ENCODE measurements at regions not wholly inside any gene's neighbourhood (a gene's known extent, or its start where the extent isn't known, plus 50 kb on each side); places are given as distances from the start of the nearest gene placed in this dataset.

DNA sequence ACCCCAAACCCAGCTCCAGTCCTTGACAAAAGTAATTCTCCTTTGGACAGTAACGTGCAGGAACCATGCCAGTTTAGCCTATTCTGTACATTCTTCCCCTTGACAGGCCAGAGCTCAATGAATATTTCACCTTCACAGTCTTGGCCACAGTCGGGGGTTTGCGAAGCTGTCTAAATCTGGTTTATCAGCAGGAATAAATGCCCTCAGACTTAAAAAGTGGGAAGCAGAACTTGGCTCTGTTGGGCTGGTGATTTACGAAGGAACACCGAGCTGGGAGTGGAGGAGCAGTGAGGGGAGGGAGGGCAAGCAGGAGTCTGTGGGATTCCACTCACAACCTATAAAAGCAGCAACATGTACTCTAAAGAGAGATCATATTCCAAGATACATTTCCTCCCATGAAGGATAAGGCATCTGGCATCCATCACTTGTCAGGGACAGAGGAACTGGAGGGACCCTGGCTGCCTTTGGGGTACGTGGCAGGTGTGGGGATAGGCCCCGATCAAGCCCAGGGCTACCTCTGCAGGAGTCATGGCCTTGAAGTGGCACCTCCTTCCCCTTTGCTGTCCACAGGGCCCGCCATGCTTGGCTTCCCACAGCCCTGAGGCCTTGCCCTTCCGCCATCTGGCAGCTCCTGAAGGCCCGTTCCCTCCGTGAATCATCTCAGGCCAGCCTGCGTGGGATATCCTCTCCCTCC, 154.3 kb downstream of the ADAMTS15 start:
- WGBS: 60% methylated on average over 12 of the region's 12 CpGs
- DNase-seq (ENCODE audit: extremely low spot score): no peak
- H3K36me3 ChIP-seq (ENCODE audit: insufficient read depth): no peaks in the 10 kb centered on the region
- no peak overlapping the region for H3K4me3 ChIP-seq (ENCODE audit: low read depth, low read length)
- no peaks in the 10 kb centered on the region for H3K4me1 ChIP-seq (ENCODE audit: insufficient read depth)
- H3K27ac ChIP-seq (ENCODE audit: low read depth): no peak overlapping the region

DNA sequence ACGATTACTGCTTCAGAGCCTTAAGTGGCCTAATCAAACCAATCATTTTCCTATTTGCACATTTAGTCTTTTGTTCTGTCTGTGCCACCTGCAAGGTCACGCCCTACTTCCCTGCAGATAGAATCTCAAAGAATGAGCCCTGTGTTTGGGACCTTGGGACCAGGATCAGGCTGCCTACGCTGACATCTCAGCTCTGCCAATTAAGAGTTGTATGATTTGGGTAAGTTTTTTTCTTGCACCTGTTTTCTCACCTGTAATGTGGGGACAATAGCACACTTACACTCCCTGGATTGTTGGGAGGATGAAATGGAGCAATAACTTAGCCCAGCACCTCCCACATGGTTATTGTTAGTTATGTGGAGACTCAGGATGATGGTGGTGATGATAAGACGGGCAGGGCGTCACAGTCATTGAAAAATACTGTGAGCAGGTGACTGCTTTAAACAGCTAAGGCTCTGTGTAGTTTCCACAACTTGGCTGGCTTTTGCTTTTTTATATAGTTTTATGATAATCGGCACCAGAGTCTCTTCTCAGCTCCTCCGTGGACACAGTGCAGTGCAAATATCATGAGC, 155.0 kb downstream of the ADAMTS15 start:
- no peaks in the 10 kb centered on the region for H3K36me3 ChIP-seq (ENCODE audit: insufficient read depth)
- no peak for DNase-seq (ENCODE audit: extremely low spot score)
- H3K4me3 ChIP-seq (ENCODE audit: low read depth, low read length): no peak overlapping the region
- WGBS: 71% methylated on average over 7 of the region's 7 CpGs
- H3K4me1 ChIP-seq (ENCODE audit: insufficient read depth): no peaks in the 10 kb centered on the region
- H3K27ac ChIP-seq (ENCODE audit: low read depth): no peak overlapping the region

DNA sequence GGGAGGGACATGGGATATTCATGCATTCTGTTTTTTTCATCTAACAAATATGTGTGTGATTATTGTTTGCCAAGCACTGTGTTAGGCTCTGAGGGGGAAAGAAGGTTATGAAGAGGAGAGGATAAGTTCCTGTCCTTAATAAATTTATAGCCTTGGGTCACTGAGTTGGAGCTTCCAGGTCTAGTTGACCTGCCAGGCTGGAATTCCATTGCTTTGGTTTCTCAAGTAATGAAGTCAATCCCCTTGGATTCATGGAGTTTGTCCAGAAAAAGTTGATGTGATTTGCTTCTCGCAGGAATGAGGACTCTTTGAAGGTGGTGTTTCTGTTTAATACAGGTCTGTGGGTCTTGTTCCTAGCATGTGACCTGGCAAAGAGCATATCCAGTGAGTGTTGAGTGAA, 156.2 kb downstream of the ADAMTS15 start:
- WGBS: 63% methylated on average over 1 of the region's 1 CpG
- Histone ChIP-seq H3K27ac (ENCODE audit: low read depth) (no peak overlapping the region), H3K4me1 (ENCODE audit: insufficient read depth) (no peaks in the 10 kb centered on the region), H3K4me3 (ENCODE audit: low read depth, low read length) (no peak overlapping the region), H3K36me3 (ENCODE audit: insufficient read depth) (no peaks in the 10 kb centered on the region)
- no peak for DNase-seq (ENCODE audit: extremely low spot score)

DNA sequence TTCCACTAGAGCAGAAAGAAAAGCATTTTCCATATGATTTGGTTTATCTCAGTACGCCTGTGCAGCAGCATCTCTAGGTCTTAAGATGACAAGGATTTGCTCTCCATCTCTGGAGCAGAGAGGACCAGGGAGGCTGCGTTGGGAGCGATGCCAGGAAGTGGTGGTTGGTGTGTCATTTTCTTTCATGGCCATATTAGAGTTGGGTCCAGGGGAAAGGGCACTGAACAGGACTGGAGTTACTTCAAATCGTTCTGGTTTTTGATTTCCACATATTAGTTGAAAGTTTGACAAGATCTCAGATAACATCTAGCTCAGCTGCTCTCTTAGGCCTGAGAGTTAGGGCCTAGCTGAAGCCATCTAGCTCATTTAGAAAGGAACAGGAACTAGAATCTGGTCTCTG, 157.7 kb downstream of the ADAMTS15 start:
- 80% methylated on average over 4 of the region's 4 CpGs for WGBS
- no peaks in the 10 kb centered on the region for H3K4me1 ChIP-seq (ENCODE audit: insufficient read depth)
- no peak overlapping the region for H3K4me3 ChIP-seq (ENCODE audit: low read depth, low read length)
- no peaks in the 10 kb centered on the region for H3K36me3 ChIP-seq (ENCODE audit: insufficient read depth)
- DNase-seq (ENCODE audit: extremely low spot score): no peak
- H3K27ac ChIP-seq (ENCODE audit: low read depth): no peak overlapping the region

DNA sequence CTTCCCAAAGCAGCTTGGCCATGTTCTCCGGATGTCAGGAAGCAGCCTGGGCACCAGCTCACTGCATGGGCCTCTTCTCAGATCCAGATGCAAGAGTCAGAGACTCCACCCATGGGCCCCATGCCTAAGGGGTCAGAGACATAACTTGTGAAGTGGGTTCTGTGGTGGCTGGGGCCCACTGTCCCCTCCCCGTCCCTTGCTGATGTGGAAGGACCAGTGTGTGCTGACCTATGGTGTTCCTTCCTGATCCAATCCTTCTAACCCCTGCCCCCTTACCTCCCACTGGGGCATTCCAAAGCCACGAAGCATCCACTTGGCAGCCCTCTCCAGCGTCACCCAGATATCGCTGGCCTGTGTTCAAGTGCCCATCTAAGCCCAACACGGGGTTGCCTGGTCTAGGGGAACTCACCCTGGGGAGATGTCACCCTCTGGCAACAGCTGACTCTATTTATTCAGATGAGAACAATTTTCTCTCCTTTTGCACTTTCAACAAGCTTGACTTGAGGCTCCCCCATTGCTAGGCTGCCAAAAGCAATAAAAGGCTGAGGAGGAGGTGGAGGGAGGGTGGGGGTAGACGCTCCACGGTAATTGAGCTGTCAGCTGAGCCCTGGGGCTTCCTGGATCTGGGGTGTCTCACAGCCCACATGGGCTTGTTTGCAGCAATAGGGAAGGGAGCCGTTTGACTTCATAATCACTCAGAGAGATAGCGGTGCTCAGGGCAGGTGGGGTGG, 158.5 kb downstream of the ADAMTS15 start:
- peak; percentile 66 for DNase-seq (ENCODE audit: extremely low spot score)
- Histone ChIP-seq H3K27ac (ENCODE audit: low read depth) (no peak overlapping the region), H3K36me3 (ENCODE audit: insufficient read depth) (no peaks in the 10 kb centered on the region), H3K4me3 (ENCODE audit: low read depth, low read length) (no peak overlapping the region), H3K4me1 (ENCODE audit: insufficient read depth) (no peaks in the 10 kb centered on the region)
- WGBS: 39% methylated on average over 10 of the region's 10 CpGs

DNA sequence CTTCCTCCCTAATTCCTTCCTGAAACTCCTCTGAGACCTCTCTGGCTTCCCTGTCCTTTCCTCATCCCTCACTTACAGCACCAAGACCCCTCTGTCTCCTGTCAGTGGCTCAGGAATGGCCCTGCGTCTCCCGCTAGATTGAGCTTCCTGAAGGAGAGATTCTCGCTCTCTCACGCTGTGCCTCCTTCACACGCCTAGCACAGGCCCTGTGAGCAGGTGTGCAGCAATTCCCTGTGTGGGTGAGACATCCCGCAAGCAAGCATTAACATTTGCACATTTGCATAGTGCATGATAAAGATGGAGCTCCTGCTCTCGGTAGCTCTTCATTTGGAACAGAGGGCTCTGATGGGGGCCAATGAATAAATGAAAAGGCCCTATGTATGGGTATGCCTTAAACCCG, 159.8 kb downstream of the ADAMTS15 start:
- no peak overlapping the region for H3K4me3 ChIP-seq (ENCODE audit: low read depth, low read length)
- H3K36me3 ChIP-seq (ENCODE audit: insufficient read depth): no peaks in the 10 kb centered on the region
- 96% methylated on average over 8 of the region's 8 CpGs for WGBS
- H3K4me1 ChIP-seq (ENCODE audit: insufficient read depth): no peaks in the 10 kb centered on the region
- no peak overlapping the region for H3K27ac ChIP-seq (ENCODE audit: low read depth)
- no peak for DNase-seq (ENCODE audit: extremely low spot score)

DNA sequence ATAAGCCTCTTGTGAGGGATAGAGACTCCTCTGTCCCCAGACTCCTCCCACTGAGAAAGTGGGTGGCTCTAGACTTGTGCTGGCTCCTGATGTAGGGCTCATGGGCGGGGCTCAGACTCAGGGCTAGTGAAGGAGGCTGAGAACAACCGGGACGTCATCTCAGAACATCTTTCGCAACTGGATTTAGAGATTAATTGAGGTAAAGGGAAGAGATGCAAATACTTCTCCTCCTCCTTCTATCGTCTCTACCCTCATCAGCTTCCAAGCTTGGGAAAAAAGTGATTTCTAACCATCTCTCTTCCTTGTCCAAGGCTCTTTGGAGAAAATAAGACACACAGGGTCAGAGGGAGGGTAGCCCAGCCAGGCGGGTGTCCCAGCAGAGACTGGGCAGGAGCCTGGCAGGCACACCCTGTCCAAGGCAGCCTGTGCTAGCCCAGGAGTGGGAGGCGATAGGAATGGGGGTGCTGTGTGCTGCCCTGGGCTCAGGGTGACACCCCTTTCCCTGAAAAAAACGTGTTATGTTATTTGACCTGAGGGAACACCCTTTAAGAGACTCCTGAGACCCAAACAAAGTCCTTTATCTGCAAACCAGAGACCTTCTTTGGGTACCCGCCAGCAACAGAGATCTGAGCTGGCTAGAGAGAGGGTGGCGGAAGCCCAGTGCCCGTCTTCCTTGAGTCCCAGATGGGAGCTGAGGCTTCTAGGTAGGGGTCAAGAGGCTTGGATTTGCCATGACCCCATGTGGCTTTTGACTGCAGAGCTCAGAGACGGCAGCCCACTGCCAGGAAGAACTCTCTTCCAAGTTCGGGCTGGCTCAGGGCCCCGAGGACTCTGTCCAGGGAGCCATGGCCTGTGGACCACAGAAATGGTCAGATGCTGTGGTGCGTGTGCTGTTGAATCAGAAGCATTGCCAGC, 160.9 kb downstream of the ADAMTS15 start:
- 43% methylated on average over 15 of the region's 15 CpGs for WGBS
- peak overlapping the region; percentile 66 for H3K27ac ChIP-seq (ENCODE audit: low read depth)
- no peak for DNase-seq (ENCODE audit: extremely low spot score)
- no peak overlapping the region for H3K4me3 ChIP-seq (ENCODE audit: low read depth, low read length)
- no peaks in the 10 kb centered on the region for H3K36me3 ChIP-seq (ENCODE audit: insufficient read depth)
- no peaks in the 10 kb centered on the region for H3K4me1 ChIP-seq (ENCODE audit: insufficient read depth)

DNA sequence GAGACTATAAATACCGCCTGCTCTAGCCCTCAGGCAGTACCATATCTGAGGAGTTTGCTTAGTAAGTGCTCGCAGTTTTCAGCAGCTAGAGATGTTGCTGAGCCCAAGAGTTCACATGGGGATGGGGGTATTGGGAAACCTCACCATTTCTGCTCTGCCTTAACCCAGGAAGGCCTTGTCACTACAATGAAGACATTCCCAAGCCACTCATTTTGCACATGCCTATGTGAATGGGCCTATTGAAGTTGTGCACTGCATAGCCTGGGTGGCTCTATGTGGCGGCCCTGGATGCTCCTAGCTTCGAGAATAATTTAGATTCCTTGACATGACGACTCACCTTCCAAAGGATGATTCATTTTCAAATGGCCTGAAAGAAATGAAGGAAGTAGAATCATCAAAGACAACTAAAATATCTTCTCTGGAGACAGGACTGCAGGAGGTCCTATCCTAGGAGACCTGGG, 163.4 kb downstream of the ADAMTS15 start:
- Histone ChIP-seq H3K27ac (ENCODE audit: low read depth) (no peak overlapping the region), H3K36me3 (ENCODE audit: insufficient read depth) (no peaks in the 10 kb centered on the region), H3K4me3 (ENCODE audit: low read depth, low read length) (no peak overlapping the region), H3K4me1 (ENCODE audit: insufficient read depth) (no peaks in the 10 kb centered on the region)
- DNase-seq (ENCODE audit: extremely low spot score): no peak
- WGBS: 50% methylated on average over 5 of the region's 5 CpGs

DNA sequence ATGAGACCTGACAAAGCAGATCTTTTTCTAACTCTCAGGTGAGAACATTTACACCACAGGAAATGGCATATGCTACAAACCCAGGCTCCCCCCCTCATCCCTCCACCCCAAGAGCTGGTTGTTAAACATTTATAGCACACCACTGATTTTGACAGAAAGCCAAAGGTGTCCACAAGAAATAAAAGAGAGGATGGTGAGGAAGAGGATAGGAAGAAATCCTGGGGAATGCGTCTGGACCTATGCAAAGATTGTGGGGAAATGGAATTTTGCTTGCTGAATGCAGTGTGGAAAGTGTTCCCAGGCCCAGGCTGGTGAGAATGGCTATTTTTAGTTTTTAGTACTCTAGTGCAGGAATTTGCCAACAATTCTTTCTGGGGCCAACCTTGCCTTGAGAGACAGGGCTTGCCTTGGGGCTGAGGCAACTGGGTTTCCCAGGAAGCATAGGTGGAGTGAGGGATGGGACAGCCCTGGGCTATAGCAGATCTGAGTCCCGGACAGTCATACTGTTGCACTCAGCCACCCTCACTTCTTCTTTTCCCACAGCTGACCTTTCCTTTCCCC, 163.9 kb downstream of the ADAMTS15 start:
- DNase-seq (ENCODE audit: extremely low spot score): no peak
- Histone ChIP-seq H3K4me1 (ENCODE audit: insufficient read depth) (no peaks in the 10 kb centered on the region), H3K36me3 (ENCODE audit: insufficient read depth) (no peaks in the 10 kb centered on the region), H3K27ac (ENCODE audit: low read depth) (no peak overlapping the region), H3K4me3 (ENCODE audit: low read depth, low read length) (no peak overlapping the region)
- 82% methylated on average over 2 of the region's 2 CpGs for WGBS

DNA sequence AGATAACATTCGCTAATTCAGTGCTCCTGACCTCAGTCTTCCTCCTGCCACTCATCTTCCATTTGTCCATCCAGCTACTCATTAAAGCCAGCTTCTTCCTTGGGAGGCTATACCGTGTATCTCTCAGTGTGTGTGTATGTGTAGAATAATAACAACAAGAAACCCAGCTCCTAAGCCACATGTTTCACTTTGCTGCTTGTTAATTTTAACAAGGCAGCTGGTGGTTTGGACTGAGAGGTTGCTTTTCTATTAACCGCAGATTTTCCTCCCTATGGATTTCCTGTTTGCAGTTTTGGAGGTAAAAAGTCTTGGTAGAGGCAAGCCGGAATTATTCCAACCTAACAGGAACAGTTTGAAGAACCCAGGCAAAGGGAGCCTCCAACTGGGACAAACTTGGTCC, 165.0 kb downstream of the ADAMTS15 start:
- Histone ChIP-seq H3K36me3 (ENCODE audit: insufficient read depth) (no peaks in the 10 kb centered on the region), H3K27ac (ENCODE audit: low read depth) (no peak overlapping the region), H3K4me1 (ENCODE audit: insufficient read depth) (no peaks in the 10 kb centered on the region), H3K4me3 (ENCODE audit: low read depth, low read length) (no peak overlapping the region)
- no peak for DNase-seq (ENCODE audit: extremely low spot score)
- WGBS: 73% methylated on average over 4 of the region's 4 CpGs

DNA sequence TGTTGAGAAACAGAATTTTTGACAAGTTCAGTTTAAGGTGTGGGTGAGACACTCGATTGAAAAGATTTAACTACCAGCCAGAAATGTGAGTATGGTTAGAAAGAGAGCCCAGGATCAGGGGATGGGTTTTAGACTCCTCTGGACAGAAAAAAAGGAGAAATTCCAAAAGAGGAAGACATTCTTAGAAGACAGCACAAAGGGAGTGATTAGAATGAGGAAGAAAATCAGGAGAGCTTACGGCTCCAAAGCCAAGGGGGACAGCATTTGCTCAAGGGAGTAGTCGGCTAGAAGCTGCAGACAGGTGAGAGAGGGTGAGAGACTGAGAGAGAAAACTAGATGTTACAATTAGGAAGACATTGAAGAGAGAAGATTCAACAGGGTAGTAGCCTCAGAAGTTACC, 166.1 kb downstream of the ADAMTS15 start:
- 94% methylated on average over 3 of the region's 3 CpGs for WGBS

DNA sequence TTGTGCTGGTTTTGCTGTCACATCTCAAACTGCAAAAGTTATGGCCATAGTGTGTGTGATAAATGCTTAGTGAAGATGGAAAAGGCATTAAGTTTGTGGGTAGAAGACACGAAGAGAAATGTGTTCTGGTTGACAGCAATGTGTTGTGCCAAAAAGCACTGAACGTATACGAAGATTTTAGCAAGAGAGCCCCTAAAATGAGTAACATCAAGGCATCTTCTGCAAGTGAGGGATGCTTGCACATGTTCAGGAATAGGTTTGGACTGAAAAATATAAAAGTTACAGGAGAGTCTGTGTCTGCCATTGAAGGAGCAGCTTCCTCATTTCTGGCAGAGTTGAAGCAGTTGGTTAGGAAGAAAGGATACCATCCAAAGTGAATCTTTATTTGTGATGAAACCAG, 167.1 kb downstream of the ADAMTS15 start:
- H3K36me3 ChIP-seq (ENCODE audit: insufficient read depth): no peaks in the 10 kb centered on the region
- H3K4me1 ChIP-seq (ENCODE audit: insufficient read depth): no peaks in the 10 kb centered on the region
- H3K4me3 ChIP-seq (ENCODE audit: low read depth, low read length): no peak overlapping the region
- no peak for DNase-seq (ENCODE audit: extremely low spot score)
- WGBS: 78% methylated on average over 3 of the region's 3 CpGs
- H3K27ac ChIP-seq (ENCODE audit: low read depth): no peak overlapping the region

More for the DNA sequence above, 166.1 kb downstream of the ADAMTS15 start:
- Histone ChIP-seq H3K4me3 (ENCODE audit: low read depth, low read length) (no peak overlapping the region), H3K4me1 (ENCODE audit: insufficient read depth) (no peaks in the 10 kb centered on the region), H3K36me3 (ENCODE audit: insufficient read depth) (no peaks in the 10 kb centered on the region), H3K27ac (ENCODE audit: low read depth) (no peak overlapping the region)
- no peak for DNase-seq (ENCODE audit: extremely low spot score)

DNA sequence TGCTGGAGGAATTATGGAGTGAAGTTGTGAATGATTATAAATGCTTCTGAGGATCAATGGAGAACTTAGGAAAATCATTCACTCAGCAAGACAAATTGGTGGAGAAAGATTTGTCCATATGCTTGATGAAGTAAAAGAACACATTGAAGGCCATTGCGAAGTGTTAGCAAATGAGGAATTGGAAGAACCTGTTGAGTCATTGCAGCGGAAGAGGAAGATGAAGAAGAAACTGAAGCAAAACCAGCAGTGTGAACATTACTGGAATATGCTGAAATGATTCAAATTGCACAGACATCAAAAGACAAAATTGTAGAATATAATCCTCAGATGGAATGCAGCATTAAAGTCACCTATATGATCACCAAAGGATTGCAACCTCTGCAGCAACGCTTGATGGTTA, 168.1 kb downstream of the ADAMTS15 start:
- WGBS: 94% methylated on average over 3 of the region's 3 CpGs

More for the DNA sequence above, 168.1 kb downstream of the ADAMTS15 start:
- no peaks in the 10 kb centered on the region for H3K36me3 ChIP-seq (ENCODE audit: insufficient read depth)
- H3K4me1 ChIP-seq (ENCODE audit: insufficient read depth): no peaks in the 10 kb centered on the region
- no peak overlapping the region for H3K4me3 ChIP-seq (ENCODE audit: low read depth, low read length)
- no peak overlapping the region for H3K27ac ChIP-seq (ENCODE audit: low read depth)
- no peak for DNase-seq (ENCODE audit: extremely low spot score)

Measured in urinary bladder (tissue), 3 donors.